Stimulated activated CD8-positive, alpha-beta memory T cell treated with anti-CD3 and anti-CD28 coated beads, Interleukin-15, amount 100 ng/mL, for 24 hours (primary cell): ENCODE measurements at regions not wholly inside any gene's neighbourhood (a gene's known extent, or its start where the extent isn't known, plus 50 kb on each side); places are given as distances from the start of the nearest gene placed in this dataset.

ENCODE experiments used
- DNase-seq: peaks from one replicate; pipeline ENCODE4 v3.0.0-alpha.2; 2020; ENCODE audit warnings: low read depth

DNA sequence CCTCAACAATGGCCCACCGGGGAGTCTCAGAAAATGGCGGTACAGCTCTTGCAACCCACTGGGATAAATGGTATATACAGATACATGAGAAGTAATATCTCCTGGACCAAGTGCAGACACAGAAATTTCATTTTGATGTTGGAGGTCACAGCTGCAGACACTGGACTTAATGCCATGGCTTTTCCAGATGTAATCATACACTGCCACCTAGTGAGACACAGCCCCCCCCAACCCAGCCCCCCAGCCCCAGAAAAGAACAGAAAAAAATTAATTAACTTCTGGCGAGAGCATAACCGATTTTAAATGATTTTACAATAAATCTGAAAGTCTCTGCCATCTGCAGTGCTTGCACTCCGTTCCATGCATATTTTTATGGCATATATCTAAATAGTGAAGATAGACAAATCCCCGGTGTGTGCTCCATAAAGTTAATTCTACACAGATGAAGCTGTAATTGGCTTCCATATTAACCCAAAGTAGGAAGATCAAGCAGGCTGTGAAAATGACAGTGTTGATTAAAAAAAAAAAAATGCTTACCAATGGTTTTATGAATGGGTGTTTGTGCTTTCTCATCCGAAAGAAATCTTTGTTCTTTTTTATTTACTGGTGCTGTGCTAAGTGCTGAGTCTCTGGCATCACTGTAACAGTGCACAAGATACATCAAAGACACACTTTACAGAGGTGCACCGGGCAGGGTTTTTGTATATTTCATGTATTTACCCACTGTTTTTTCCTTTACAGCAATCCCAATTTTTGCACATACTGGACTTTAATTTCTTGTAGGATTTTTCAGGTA, 804.1 kb downstream of the TFAP2A start:
- no peak for DNase-seq

DNA sequence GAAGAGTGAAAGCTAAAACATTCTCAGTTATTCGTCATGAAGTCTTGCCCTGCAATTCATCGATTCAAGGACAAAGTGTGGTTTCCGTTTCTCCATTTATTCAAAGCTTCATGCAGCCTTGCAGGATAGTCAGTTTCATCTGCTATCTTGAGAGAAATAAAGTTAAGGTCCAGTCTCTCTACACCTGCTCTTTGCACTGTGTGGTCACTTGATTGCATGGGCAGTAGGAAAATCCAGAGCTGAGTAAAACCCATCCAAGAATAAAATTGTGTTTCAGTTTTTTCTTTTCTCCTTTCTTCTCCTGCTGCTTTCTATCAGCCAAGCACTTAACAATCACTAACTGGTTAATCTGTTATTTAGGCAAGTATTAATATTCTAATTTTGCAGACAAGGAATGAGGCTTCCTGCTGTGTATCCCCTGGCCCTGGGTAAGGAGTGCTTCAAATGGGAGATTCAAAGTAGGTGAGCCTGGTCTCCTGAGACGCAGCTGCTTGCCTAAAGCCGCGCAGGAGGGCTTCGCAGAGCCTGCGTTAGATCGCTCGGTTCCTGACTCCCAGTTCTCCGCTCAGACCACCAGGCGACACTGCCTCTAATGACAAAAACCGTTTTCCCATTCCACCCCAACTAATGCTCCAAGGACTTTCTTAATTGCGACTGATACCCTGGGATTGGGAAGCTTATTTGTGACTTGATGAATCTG, 808.3 kb downstream of the TFAP2A start:
- no peak for DNase-seq

GRCh38 chr6:9594746-9595145, 820.1 kb downstream of the TFAP2A start:
- no peak for DNase-seq

- no peak for DNase-seq
Observed at GRCh38 chr6:9593554-9593953, 821.3 kb downstream of the TFAP2A start.

DNA sequence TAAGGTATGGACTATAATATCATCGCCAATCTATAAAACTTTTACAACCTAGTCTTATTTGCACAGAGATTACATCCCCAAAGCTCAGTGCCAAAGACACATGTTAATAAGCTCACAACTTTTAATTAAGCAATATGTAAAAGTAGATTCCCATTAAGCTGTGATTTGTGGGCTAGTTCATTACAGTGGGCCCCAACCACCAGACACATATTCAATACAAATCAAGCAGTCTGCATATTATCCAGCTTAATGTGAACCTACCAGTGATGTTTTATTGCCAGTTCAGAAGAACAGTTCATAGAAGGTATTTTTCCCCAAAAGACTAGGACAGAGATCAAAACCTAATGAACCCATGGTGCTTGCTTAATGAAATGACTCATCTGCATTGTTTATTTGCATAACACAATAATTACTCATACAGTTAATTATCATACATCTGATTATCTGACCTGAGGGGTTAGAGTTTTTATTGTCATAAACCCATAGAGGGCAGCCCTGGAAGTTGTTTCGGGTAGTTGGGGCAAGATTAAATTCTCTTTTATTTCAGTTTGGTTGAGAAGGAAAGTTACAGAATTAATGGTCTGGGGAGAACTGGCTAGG, 831.0 kb downstream of the TFAP2A start:
- no peak for DNase-seq

GRCh38 chr6:9581155-9581554, 833.7 kb downstream of the TFAP2A start:
- DNase-seq, result no peak

DNA sequence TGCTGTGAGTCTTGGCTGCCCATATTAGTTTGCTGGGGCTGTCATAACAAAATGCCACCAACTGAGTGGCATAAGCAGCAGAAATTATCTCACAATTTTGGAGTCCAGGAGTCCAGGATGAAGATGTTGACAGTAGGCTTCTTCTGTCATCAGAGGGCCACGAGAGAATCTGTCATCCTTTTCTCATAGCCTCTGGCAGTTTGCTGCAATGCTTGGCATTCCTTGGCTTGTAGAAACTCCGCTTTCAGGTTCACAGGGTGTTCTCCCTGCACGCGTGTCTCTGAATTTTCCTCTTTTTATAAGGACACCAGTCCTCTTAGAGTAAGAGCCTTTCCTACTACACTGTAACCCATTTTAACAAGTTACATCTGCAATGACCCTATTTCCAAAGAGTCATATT, 838.4 kb downstream of the TFAP2A start:
- no peak for DNase-seq

GRCh38 chr6:9566096-9566495, 848.8 kb downstream of the TFAP2A start:
- no peak for DNase-seq

- DNase-seq, result no peak
Observed at GRCh38 chr6:9564021-9564420, 850.9 kb downstream of the TFAP2A start.

DNA sequence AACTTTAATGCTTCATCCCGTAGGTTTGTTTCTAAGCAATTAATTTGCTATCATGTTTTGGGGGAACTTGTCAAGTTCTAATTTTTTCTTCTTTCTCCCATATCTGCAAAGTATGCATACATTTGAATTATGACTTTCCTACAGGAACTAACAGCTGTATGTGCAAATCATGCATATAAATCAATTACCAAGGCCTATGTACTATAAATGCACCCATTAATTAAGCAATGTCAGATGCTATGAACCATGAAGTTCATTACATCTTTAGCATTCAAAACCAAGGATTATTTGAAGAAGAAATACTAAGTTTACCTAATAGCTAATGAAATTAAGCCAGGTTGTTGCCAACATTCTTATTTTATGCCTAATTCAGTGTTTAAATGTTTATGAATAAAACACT, 851.3 kb downstream of the TFAP2A start:
- no peak for DNase-seq

- DNase-seq, result no peak
Observed at GRCh38 chr6:9554806-9555205, 860.1 kb downstream of the TFAP2A start.

GRCh38 chr6:9554323-9554722, 860.6 kb downstream of the TFAP2A start:
- DNase-seq, result no peak

- DNase-seq, result no peak
Observed at GRCh38 chr6:9553002-9553401, 861.9 kb downstream of the TFAP2A start.

DNA sequence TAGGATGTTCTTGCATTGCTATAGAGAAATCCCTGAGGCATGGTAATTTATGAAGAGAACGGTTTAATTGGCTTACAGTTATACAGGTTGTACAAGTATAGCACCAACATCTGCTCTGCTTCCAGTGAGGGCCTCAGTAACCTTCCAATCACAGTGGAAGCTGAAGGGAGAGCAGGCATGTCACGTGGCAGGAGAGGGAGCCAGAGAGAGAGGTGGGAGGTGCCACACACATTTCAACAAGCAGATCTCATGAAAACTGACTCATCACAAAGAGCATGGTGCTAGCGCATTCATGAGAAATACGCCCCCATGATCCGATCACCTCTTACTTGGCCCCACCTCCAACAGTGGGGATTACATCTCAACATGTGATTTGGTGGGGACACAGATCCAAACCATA, 871.2 kb downstream of the TFAP2A start:
- DNase-seq, result no peak

GRCh38 chr6:9540534-9541126, 874.2 kb downstream of the TFAP2A start:
- no peak for DNase-seq

- no peak for DNase-seq
Observed at GRCh38 chr6:9540126-9540525, 874.7 kb downstream of the TFAP2A start.

GRCh38 chr6:9539231-9539755, 875.6 kb downstream of the TFAP2A start:
- no peak for DNase-seq

DNA sequence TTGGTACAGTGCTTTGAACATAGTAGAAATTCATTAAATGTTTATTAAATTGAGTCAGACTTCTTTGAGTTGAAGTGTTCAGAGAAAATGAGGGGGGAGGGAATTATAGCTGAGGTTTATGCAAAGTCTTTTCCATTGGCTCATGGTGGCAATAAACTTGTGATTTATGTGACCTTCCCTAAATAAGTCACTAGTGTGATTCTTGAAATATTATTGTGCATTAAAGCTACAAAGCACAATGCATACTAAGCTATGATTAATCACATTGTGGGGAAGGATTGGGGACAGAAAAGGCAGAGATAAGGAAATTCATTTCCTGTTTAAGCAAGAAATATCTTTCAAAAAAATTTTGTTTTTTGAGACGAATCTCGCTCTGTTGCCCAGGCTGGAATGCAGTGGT, 877.5 kb downstream of the TFAP2A start:
- no peak for DNase-seq

- no peak for DNase-seq
Observed at GRCh38 chr6:9535106-9535505, 879.8 kb downstream of the TFAP2A start.

- DNase-seq, result no peak
Observed at GRCh38 chr6:9532621-9533557, 882.0 kb downstream of the TFAP2A start.

- no peak for DNase-seq
Observed at GRCh38 chr6:9527679-9528286, 887.1 kb downstream of the TFAP2A start.
